ENCODE measurements at regions not wholly inside any gene's neighbourhood (a gene's known extent, or its start where the extent isn't known, plus 50 kb on each side); places are given as distances from the start of the nearest gene placed in this dataset.

GRCh38 chr9:115671963-115672305 is 481.7 kb upstream of the PAPPA start:
- H3K4me3 ChIP-seq (ENCODE audit: low read depth in 2 of 2, low read length in 1 of 2) = 0 out of 4 replicates have a peak overlapping the region, but pooled peaks of 1 of the 2 experiments have one; percentile 13

GRCh38 chr9:115672477-115673316 is 480.9 kb upstream of the PAPPA start:
- Histone ChIP-seq H3K9me2 (no peaks in the 10 kb centered on the region), H2AFZ (ENCODE audit: low read depth) (no peak overlapping the region), H3K4me1 (ENCODE audit: control insufficient read depth in 1 of 2, insufficient read depth in 2 of 2, low read depth in 1 of 2, low read length in 1 of 2) (peaks cover 0 to 39% of the 10 kb centered on the region in 2 experiments; a peak in 1 of 4 replicates), H3K9me3 (no peaks in the 10 kb centered on the region), H3F3A (replicated peaks; ENCODE audit: insufficient read depth) (peaks cover 67% of the 10 kb centered on the region), H4K20me1 (ENCODE audit: insufficient read depth) (no peaks in the 10 kb centered on the region), H3K4me2 (peak overlapping the region; percentile 72), H3K9ac (peak overlapping the region; percentile 88), H3K4me3 (ENCODE audit: low read depth in 2 of 2, low read length in 1 of 2) (peak overlapping the region; percentile 7 to 13; a peak in 2 of 4 replicates), H3K27ac (ENCODE audit: low read depth in 2 of 2, low read length in 1 of 2) (peak overlapping the region; percentile 86 to 100; a peak in 3 of 4 replicates), H3K79me2 (ENCODE audit: insufficient read depth) (peaks cover 5% of the 10 kb centered on the region; the same call in 1 of the 2 replicates), H3K27me3 (ENCODE audit: insufficient read depth) (no peaks in the 10 kb centered on the region), H3K36me3 (replicated peaks in 1 of 2; ENCODE audit: control insufficient read depth in 1 of 2, insufficient read depth in 2 of 2, low read length in 1 of 2) (peaks cover 0 to 5% of the 10 kb centered on the region in 2 experiments)
- no peak for DNase-seq
- WGBS (ENCODE audit: low lambda C conversion rate) = 12% methylated on average over 7 of the region's 7 CpGs
- ChIA-PET POLR2A (no interaction called here), CTCF (interaction anchor here (0.7 kb wide), 1 partner anchor 517 kb away, joined by 3 read pairs; no protein-coding TSS in a partner anchor)
- TF ChIP-seq PBX3 (IDR thresholded peaks at IDR 0.05) (peak; percentile 99), TCF12 (IDR thresholded peaks at IDR 0.05) (peak; percentile 95), FOXM1 (IDR thresholded peaks at IDR 0.05; ENCODE audit: low read depth) (peak; percentile 90), EP300 (IDR thresholded peaks at IDR 0.05; ENCODE audit: borderline replicate concordance in 1 of 2, low read depth in 1 of 2, low read length in 1 of 2) (peak; percentile 58 to 98), ZBTB33 (IDR thresholded peaks at IDR 0.05; ENCODE audit: borderline replicate concordance, low read depth) (peak; percentile 81), EZH2phosphoT487 (IDR thresholded peaks at IDR 0.05; ENCODE audit: borderline replicate concordance, low read depth) (no peak), FOXJ3 (CRISPR knock-in tag; IDR thresholded peaks at IDR 0.05) (no peak), MXI1 (IDR thresholded peaks at IDR 0.05; ENCODE audit: low read depth, low read length) (no peak), RXRA (IDR thresholded peaks at IDR 0.05; ENCODE audit: borderline replicate concordance, low read depth) (peak; percentile 78), MEF2A (IDR thresholded peaks at IDR 0.05; ENCODE audit: borderline replicate concordance, low read depth) (peak; percentile 53; the same call in 1 of the 2 replicates), NRF1 (IDR thresholded peaks at IDR 0.05; ENCODE audit: low read depth, low read length) (no peak), TAF1 (IDR thresholded peaks at IDR 0.05; ENCODE audit: borderline replicate concordance, low read depth, low read length) (peak; percentile 63; the same call in 1 of the 2 replicates), USF1 (IDR thresholded peaks at IDR 0.05; ENCODE audit: borderline replicate concordance, low read depth) (no peak), IRF3 (IDR thresholded peaks at IDR 0.05; ENCODE audit: low read depth, low read length) (no peak), RFX5 (IDR thresholded peaks at IDR 0.05; ENCODE audit: low read length) (no peak), ELF1 (IDR thresholded peaks at IDR 0.05) (peak; percentile 26; the same call in 1 of the 2 replicates), RCOR1 (IDR thresholded peaks at IDR 0.05; ENCODE audit: low read length) (no peak), SMC3 (IDR thresholded peaks at IDR 0.05; ENCODE audit: low read depth, low read length) (no peak), SIN3A (IDR thresholded peaks at IDR 0.05; ENCODE audit: borderline replicate concordance, low read depth, low read length) (no peak; the same call in 1 of the 2 replicates), RAD21 (IDR thresholded peaks at IDR 0.05; ENCODE audit: low read length) (no peak)

More at GRCh38 chr9:115671963-115672305, 481.7 kb upstream of the PAPPA start:
- no peaks in the 10 kb centered on the region for H4K20me1 ChIP-seq (ENCODE audit: insufficient read depth)
- H3K27me3 ChIP-seq (ENCODE audit: insufficient read depth) = no peaks in the 10 kb centered on the region
- no peak for DNase-seq
- H3F3A ChIP-seq (replicated peaks; ENCODE audit: insufficient read depth) = peaks cover 72% of the 10 kb centered on the region
- peaks cover 0 to 39% of the 10 kb centered on the region in 2 experiments; a peak in 1 of 4 replicates for H3K4me1 ChIP-seq (ENCODE audit: control insufficient read depth in 1 of 2, insufficient read depth in 2 of 2, low read depth in 1 of 2, low read length in 1 of 2)
- POLR2A ChIA-PET = no interaction called here
- peak overlapping the region; percentile 88 for H3K9ac ChIP-seq
- no peaks in the 10 kb centered on the region for H3K9me3 ChIP-seq
- no peak for TF ChIP-seq RXRA (IDR thresholded peaks at IDR 0.05; ENCODE audit: borderline replicate concordance, low read depth)
- CTCF ChIA-PET = no interaction called here
- H3K36me3 ChIP-seq (replicated peaks in 1 of 2; ENCODE audit: control insufficient read depth in 1 of 2, insufficient read depth in 2 of 2, low read length in 1 of 2) = peaks cover 0 to 5% of the 10 kb centered on the region in 2 experiments
- H2AFZ ChIP-seq (ENCODE audit: low read depth) = no peak overlapping the region
- WGBS (ENCODE audit: low lambda C conversion rate) = 68% methylated on average over 1 of the region's 1 CpG
- H3K79me2 ChIP-seq (ENCODE audit: insufficient read depth) = peaks cover 5% of the 10 kb centered on the region; the same call in 1 of the 2 replicates
- H3K27ac ChIP-seq (ENCODE audit: low read depth in 2 of 2, low read length in 1 of 2) = peak overlapping the region; percentile 86 to 100; a peak in 3 of 4 replicates
- H3K9me2 ChIP-seq = no peaks in the 10 kb centered on the region
- peak overlapping the region; percentile 72 for H3K4me2 ChIP-seq

Data from SK-N-SH (cell line).